Trophoblast cell (in vitro differentiated cells and primary cell): ENCODE measurements at regions not wholly inside any gene's neighbourhood (a gene's known extent, or its start where the extent isn't known, plus 50 kb on each side); places are given as distances from the start of the nearest gene placed in this dataset.

Source experiments
- DNase-seq, 2 donors: peaks; one replicate each; pipeline ENCODE4 v3.0.0-alpha.2; 2016
- H2AFZ ChIP-seq: 2 replicates; pipeline ENCODE4 v1.6.1; 2013; ENCODE audit warnings: low read length, moderate library complexity, mild to moderate bottlenecking; ENCODE audit not compliant: insufficient read depth, poor library complexity
- H2AK5ac ChIP-seq: 2 replicates; pipeline ENCODE4 v1.6.1; 2013; ENCODE audit warnings: mild to moderate bottlenecking, low read length
- H2BK120ac ChIP-seq: 2 replicates; pipeline ENCODE4 v1.6.1; 2013; ENCODE audit warnings: low read length, mild to moderate bottlenecking, moderate library complexity; ENCODE audit not compliant: insufficient read depth, poor library complexity
- H2BK12ac ChIP-seq: 2 replicates; pipeline ENCODE4 v1.6.1; 2013; ENCODE audit warnings: mild to moderate bottlenecking, low read length, moderate library complexity
- H2BK5ac ChIP-seq: 2 replicates; pipeline ENCODE4 v1.6.1; 2013; ENCODE audit warnings: low read length, low read depth, moderate library complexity, mild to moderate bottlenecking; ENCODE audit not compliant: poor library complexity
- H3K14ac ChIP-seq: 2 replicates; pipeline ENCODE4 v1.6.1; 2013; ENCODE audit warnings: mild to moderate bottlenecking, low read length
- H3K18ac ChIP-seq: 2 replicates; pipeline ENCODE4 v1.6.1; 2013; ENCODE audit warnings: mild to moderate bottlenecking, low read length
- H3K23ac ChIP-seq: 2 replicates; pipeline ENCODE4 v1.6.1; 2013; ENCODE audit warnings: low read length
- H3K27ac ChIP-seq: 2 replicates; pipeline ENCODE4 v1.5.1; 2013; ENCODE audit warnings: low read depth, mild to moderate bottlenecking, inconsistent platforms, low read length, moderate library complexity
- H3K27me3 ChIP-seq: 2 replicates; pipeline ENCODE4 v1.6.1; 2013; ENCODE audit warnings: inconsistent platforms, mild to moderate bottlenecking, low read length, moderate library complexity; ENCODE audit not compliant: insufficient read depth
- H3K36me3 ChIP-seq, 2 experiments: 1 replicate in 1 of 2; 2 replicates in 1 of 2; pipeline ENCODE4 v1.6.1; 2013; ENCODE audit warnings: low read length in 2 of 2, mild to moderate bottlenecking in 2 of 2, moderate library complexity in 1 of 2; ENCODE audit not compliant: insufficient read depth in 2 of 2, control insufficient read depth in 1 of 2
- H3K4ac ChIP-seq: 2 replicates; pipeline ENCODE4 v1.6.1; 2013; ENCODE audit warnings: low read depth, mild to moderate bottlenecking, low read length, moderate library complexity
- H3K4me1 ChIP-seq, 2 experiments: 1 replicate in 1 of 2; 2 replicates in 1 of 2; pipeline ENCODE4 v1.6.1; 2013; ENCODE audit warnings: low read length in 2 of 2, mild to moderate bottlenecking in 2 of 2, moderate library complexity in 1 of 2; ENCODE audit not compliant: insufficient read depth in 2 of 2, control insufficient read depth in 1 of 2
- H3K4me2 ChIP-seq: 2 replicates; pipeline ENCODE4 v1.6.1; 2013; ENCODE audit warnings: inconsistent platforms, mild to moderate bottlenecking, low read length, moderate library complexity
- H3K4me3 ChIP-seq: 2 replicates; pipeline ENCODE4 v1.5.1; 2013; ENCODE audit warnings: mild to moderate bottlenecking, low read depth, low read length, inconsistent platforms
- H3K79me1 ChIP-seq: one replicate; pipeline ENCODE4 v1.6.1; 2013; ENCODE audit warnings: low read length
- H3K79me2 ChIP-seq: 2 replicates; pipeline ENCODE4 v1.6.1; 2013; ENCODE audit warnings: low read length, mild to moderate bottlenecking; ENCODE audit not compliant: control insufficient read depth, insufficient read depth, poor library complexity
- H3K9ac ChIP-seq: 2 replicates; pipeline ENCODE4 v1.6.1; 2013; ENCODE audit warnings: mild to moderate bottlenecking, low read length
- H3K9me3 ChIP-seq: 2 replicates; pipeline ENCODE4 v1.6.1; 2013; ENCODE audit warnings: low read depth, mild to moderate bottlenecking, control low read depth, inconsistent platforms, low read length; ENCODE audit not compliant: insufficient read depth
- H4K12ac ChIP-seq: 2 replicates; pipeline ENCODE4 v1.6.1; 2013; ENCODE audit warnings: low read depth, mild to moderate bottlenecking, low read length, moderate library complexity
- H4K8ac ChIP-seq: 2 replicates; pipeline ENCODE4 v1.6.1; 2013; ENCODE audit warnings: low read depth, mild to moderate bottlenecking, low read length, moderate library complexity
- H4K91ac ChIP-seq: one replicate; pipeline ENCODE4 v1.6.1; 2013; ENCODE audit warnings: low read depth, mild to moderate bottlenecking, low read length, moderate library complexity
- WGBS: extraction: QIAGEN DNeasy Blood & Tissue Kit; methylation state at CpG from one replicate; pipeline ENCODE4 v1.1.7; 2013; ENCODE audit warnings: missing lambda C conversion rate; ENCODE audit not compliant: insufficient read length, insufficient coverage; ENCODE audit errors: extremely low coverage; 5-methylcytosine and 5-hydroxymethylcytosine counted together

DNA sequence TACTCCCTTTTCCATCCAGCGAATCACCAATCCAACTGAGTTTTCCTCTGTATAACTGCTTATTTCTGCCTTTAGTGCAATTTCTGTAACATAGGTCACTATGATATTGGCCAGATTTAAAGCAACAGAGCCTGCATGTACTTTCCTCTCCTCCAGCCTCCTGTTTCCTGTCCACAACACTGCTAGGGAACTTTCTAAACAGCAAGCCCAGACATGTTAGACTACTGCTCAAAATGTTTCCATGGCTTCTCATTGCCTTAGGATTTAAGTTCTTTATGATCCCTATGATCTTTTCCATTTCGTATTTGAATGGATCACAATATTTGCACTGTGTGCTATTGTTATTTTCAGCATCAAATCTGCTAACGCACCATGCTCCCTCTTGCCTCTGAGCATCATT is 481.7 kb upstream of the SLC10A2 start:
- Histone ChIP-seq H2BK12ac (no peak overlapping the region), H3K9ac (no peak overlapping the region), H3K14ac (no peak overlapping the region), H2BK120ac (no peak overlapping the region), H3K4me1 (no peaks in the 10 kb centered on the region), H2AFZ (no peak overlapping the region), H3K4me2 (no peak overlapping the region), H3K79me1 (no peaks in the 10 kb centered on the region), H3K27me3 (no peaks in the 10 kb centered on the region), H3K18ac (no peak overlapping the region), H2BK5ac (no peak overlapping the region), H3K79me2 (no peaks in the 10 kb centered on the region), H2AK5ac (no peak overlapping the region), H4K12ac (no peak overlapping the region), H3K9me3 (no peaks in the 10 kb centered on the region), H4K91ac (no peak overlapping the region), H3K36me3 (no peaks in the 10 kb centered on the region), H3K4me3 (no peak overlapping the region), H3K4ac (no peak overlapping the region), H3K27ac (no peak overlapping the region), H3K23ac (no peak overlapping the region), H4K8ac (no peak overlapping the region)
- WGBS: no CpG with 5 or more reads among the region's 3 CpGs
- DNase-seq: no peak

DNA sequence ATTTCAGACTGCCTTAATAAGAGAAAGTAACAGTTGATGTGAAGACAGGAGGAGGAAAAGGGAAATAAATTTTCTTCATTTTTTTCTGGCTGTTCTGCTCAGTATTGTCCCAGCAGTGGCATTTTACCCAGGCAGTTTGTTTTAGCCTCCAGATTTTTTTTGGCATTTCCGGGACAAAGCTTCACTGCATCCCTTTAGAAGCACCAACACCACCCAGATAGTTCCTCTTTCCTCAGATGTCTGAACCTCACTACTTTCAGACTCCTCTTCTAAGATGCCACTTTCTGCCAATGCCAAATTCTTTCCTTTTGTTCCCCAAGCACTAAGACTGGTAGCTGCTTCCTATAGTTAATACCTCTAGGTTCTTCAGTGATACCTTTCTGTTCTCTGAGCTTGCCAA is 480.1 kb upstream of the SLC10A2 start:
- Histone ChIP-seq H2BK5ac (no peak overlapping the region), H3K18ac (no peak overlapping the region), H3K9me3 (no peaks in the 10 kb centered on the region), H2AFZ (no peak overlapping the region), H3K14ac (no peak overlapping the region), H4K8ac (no peak overlapping the region), H2AK5ac (no peak overlapping the region), H2BK120ac (no peak overlapping the region), H3K4ac (no peak overlapping the region), H3K79me1 (no peaks in the 10 kb centered on the region), H3K9ac (no peak overlapping the region), H2BK12ac (no peak overlapping the region), H3K23ac (no peak overlapping the region), H4K12ac (no peak overlapping the region), H3K4me1 (no peaks in the 10 kb centered on the region), H3K27me3 (no peaks in the 10 kb centered on the region), H3K4me3 (no peak overlapping the region), H3K4me2 (no peak overlapping the region), H3K27ac (no peak overlapping the region), H4K91ac (no peak overlapping the region), H3K79me2 (no peaks in the 10 kb centered on the region), H3K36me3 (no peaks in the 10 kb centered on the region)
- DNase-seq: no peak
- no CpG with 5 or more reads among the region's 1 CpG for WGBS

DNA sequence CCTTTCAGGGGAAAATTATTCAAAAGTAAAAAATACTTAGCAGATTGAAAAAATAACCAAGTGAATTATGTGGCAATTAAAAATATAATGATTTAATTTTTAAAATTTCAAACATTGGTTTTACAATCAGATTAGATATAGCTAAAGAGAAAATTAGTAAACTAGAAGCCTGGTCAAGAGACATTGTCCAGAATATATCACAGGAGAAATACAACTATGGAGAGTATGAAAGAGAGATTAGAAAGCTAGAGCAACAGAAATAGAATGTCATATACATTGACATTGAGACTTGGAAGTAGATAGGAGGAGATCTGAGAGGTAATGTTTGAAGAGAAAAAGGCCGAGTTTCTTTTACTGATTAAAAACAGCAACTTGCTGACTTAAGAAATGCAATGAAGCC is 476.4 kb upstream of the SLC10A2 start:
- no peak overlapping the region for H2BK120ac ChIP-seq
- no CpG with 5 or more reads among the region's 1 CpG for WGBS

DNA sequence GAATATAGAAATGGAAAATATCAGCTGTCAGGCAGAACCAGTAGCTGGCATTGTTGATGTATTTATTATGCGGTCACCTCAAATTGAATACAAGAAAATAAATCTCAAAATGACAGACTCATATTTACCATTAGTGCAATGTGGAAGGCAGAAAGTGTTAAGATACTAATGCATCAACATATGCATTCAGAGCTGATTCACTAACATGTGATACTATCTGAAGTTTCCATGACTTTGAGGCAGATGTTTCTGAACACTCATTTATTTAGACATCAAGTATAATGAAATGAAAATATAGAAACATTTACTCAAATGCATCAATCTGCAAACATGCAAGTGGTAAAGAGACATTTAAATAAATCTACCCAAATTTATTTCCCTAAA is 474.2 kb upstream of the SLC10A2 start:
- no peak overlapping the region for H2BK12ac ChIP-seq
- no peak overlapping the region for H3K23ac ChIP-seq
- H3K79me2 ChIP-seq: no peaks in the 10 kb centered on the region
- H3K79me1 ChIP-seq: no peaks in the 10 kb centered on the region
- no peak overlapping the region for H3K18ac ChIP-seq
- no peak overlapping the region for H2AFZ ChIP-seq
- H2AK5ac ChIP-seq: no peak overlapping the region
- H3K4me3 ChIP-seq: no peak overlapping the region
- H2BK5ac ChIP-seq: no peak overlapping the region
- no peaks in the 10 kb centered on the region for H3K9me3 ChIP-seq
- no peak for DNase-seq
- no peak overlapping the region for H4K12ac ChIP-seq
- no peak overlapping the region for H2BK120ac ChIP-seq
- no peak overlapping the region for H3K27ac ChIP-seq
- no peaks in the 10 kb centered on the region for H3K4me1 ChIP-seq
- H3K36me3 ChIP-seq: no peaks in the 10 kb centered on the region
- H3K9ac ChIP-seq: no peak overlapping the region
- no CpG with 5 or more reads among the region's 1 CpG for WGBS
- no peak overlapping the region for H4K8ac ChIP-seq
- H3K14ac ChIP-seq: no peak overlapping the region
- no peak overlapping the region for H3K4me2 ChIP-seq
- no peaks in the 10 kb centered on the region for H3K27me3 ChIP-seq
- H3K4ac ChIP-seq: no peak overlapping the region
- no peak overlapping the region for H4K91ac ChIP-seq

More for the DNA sequence above, 476.4 kb upstream of the SLC10A2 start:
- H4K8ac ChIP-seq: no peak overlapping the region
- H3K4me1 ChIP-seq: no peaks in the 10 kb centered on the region
- no peak overlapping the region for H2AK5ac ChIP-seq
- H3K27ac ChIP-seq: no peak overlapping the region
- no peaks in the 10 kb centered on the region for H3K79me1 ChIP-seq
- H3K18ac ChIP-seq: no peak overlapping the region
- no peaks in the 10 kb centered on the region for H3K79me2 ChIP-seq
- no peak overlapping the region for H2BK12ac ChIP-seq
- no peak overlapping the region for H2BK5ac ChIP-seq
- no peak overlapping the region for H2AFZ ChIP-seq
- H4K91ac ChIP-seq: no peak overlapping the region
- H4K12ac ChIP-seq: no peak overlapping the region
- DNase-seq: no peak
- no peak overlapping the region for H3K9ac ChIP-seq
- no peaks in the 10 kb centered on the region for H3K27me3 ChIP-seq
- no peak overlapping the region for H3K4ac ChIP-seq
- no peak overlapping the region for H3K4me2 ChIP-seq
- no peak overlapping the region for H3K23ac ChIP-seq
- no peak overlapping the region for H3K14ac ChIP-seq
- no peaks in the 10 kb centered on the region for H3K36me3 ChIP-seq
- no peak overlapping the region for H3K4me3 ChIP-seq
- H3K9me3 ChIP-seq: no peaks in the 10 kb centered on the region
